RWPE1 (cell line): ENCODE measurements at regions not wholly inside any gene's neighbourhood (a gene's known extent, or its start where the extent isn't known, plus 50 kb on each side); places are given as distances from the start of the nearest gene placed in this dataset.

ENCODE experiments used
- CTCF ChIA-PET: fragments of 350-600 bp; sonication (Branson Sonifier 250); formaldehyde crosslinking; extraction: SDS; loops from one replicate; lab custom pipeline; 2021; lab: Yijun Ruan, JAX
- POLR2A ChIA-PET: fragments of 400-600 bp; formaldehyde crosslinking; extraction: SDS; loops from one replicate; lab custom pipeline; 2020; ENCODE audit warnings: antibody characterized with exemption; ENCODE audit not compliant: low non-redundant PET; lab: Yijun Ruan, JAX
- DNase-seq: peaks from one replicate; pipeline ENCODE4 v3.0.0; 2012; ENCODE audit warnings: low spot score
- H3K27ac ChIP-seq: fragments of 450-650 bp; 2 replicates; pipeline ENCODE4 v1.5.1; 2017
- CTCF ChIP-seq: fragments of 450-650 bp; conservative IDR thresholded peaks from 2 replicates; pipeline ENCODE4 v1.5.1; 2017; ENCODE audit warnings: low read depth, mild to moderate bottlenecking

GRCh38 chrX:39563178-39563577 lies 534.6 kb downstream of the BCOR start:
- ChIA-PET POLR2A (no interaction called here), CTCF (no interaction called here)
- DNase-seq: no peak
- no peak overlapping the region for H3K27ac ChIP-seq
- no peak for TF ChIP-seq CTCF

GRCh38 chrX:39564751-39565150 lies 533.0 kb downstream of the BCOR start:
- CTCF ChIA-PET: no interaction called here

GRCh38 chrX:39574178-39574577 lies 523.6 kb downstream of the BCOR start:
- CTCF ChIA-PET: no interaction called here

More at GRCh38 chrX:39564751-39565150, 533.0 kb downstream of the BCOR start:
- no peak for DNase-seq
- POLR2A ChIA-PET: no interaction called here
- no peak overlapping the region for H3K27ac ChIP-seq
- TF ChIP-seq CTCF: no peak

GRCh38 chrX:39576041-39576872 lies 521.5 kb downstream of the BCOR start:
- TF ChIP-seq CTCF: no peak
- POLR2A ChIA-PET: no interaction called here
- no peak for DNase-seq
- H3K27ac ChIP-seq: no peak overlapping the region
- CTCF ChIA-PET: no interaction called here

More at GRCh38 chrX:39574178-39574577, 523.6 kb downstream of the BCOR start:
- TF ChIP-seq CTCF: no peak
- no peak overlapping the region for H3K27ac ChIP-seq
- POLR2A ChIA-PET: no interaction called here
- DNase-seq: no peak

- no peak for TF ChIP-seq CTCF
- ChIA-PET POLR2A (no interaction called here), CTCF (no interaction called here)
- no peak overlapping the region for H3K27ac ChIP-seq
- no peak for DNase-seq
These were observed 520.4 kb downstream of the BCOR start for GRCh38 chrX:39577206-39577984.

- ChIA-PET CTCF (no interaction called here), POLR2A (no interaction called here)
- no peak for TF ChIP-seq CTCF
- H3K27ac ChIP-seq: no peak overlapping the region
- no peak for DNase-seq
These were observed 519.5 kb downstream of the BCOR start for GRCh38 chrX:39577985-39578869.
